Astrocyte (in vitro differentiated cells and primary cell): ENCODE measurements at regions not wholly inside any gene's neighbourhood (a gene's known extent, or its start where the extent isn't known, plus 50 kb on each side); places are given as distances from the start of the nearest gene placed in this dataset.

Experiments used
- DNase-seq: peaks from one replicate; pipeline ENCODE4 v3.0.0-alpha.2; 2010; ENCODE audit warnings: low read depth
- FAIRE-seq: peaks from 2 replicates; lab custom pipeline; 2011; peaks lifted over from hg19 to GRCh38; lab: Jason Lieb, UNC
- H2AFZ ChIP-seq: 2 replicates; pipeline ENCODE4 v1.6.0; 2012; ENCODE audit warnings: low read depth, low read length, inconsistent platforms
- H3K27ac ChIP-seq: 2 replicates; pipeline ENCODE4 v1.5.1; 2011; ENCODE audit warnings: low read depth, low read length, inconsistent platforms
- H3K27me3 ChIP-seq: 2 replicates; pipeline ENCODE4 v1.6.0; 2011; ENCODE audit warnings: low read length, inconsistent platforms; ENCODE audit not compliant: insufficient read depth
- H3K36me3 ChIP-seq: 2 replicates; pipeline ENCODE4 v1.5.1; 2011; ENCODE audit warnings: low read length, inconsistent platforms; ENCODE audit not compliant: insufficient read depth
- H3K4me1 ChIP-seq: 2 replicates; pipeline ENCODE4 v1.5.1; 2011; ENCODE audit warnings: low read length, inconsistent platforms; ENCODE audit not compliant: insufficient read depth
- H3K4me2 ChIP-seq: 2 replicates; pipeline ENCODE4 v1.6.0; 2012; ENCODE audit warnings: low read length, inconsistent platforms
- H3K4me3 ChIP-seq: 2 replicates; pipeline ENCODE4 v1.5.1; 2011; ENCODE audit warnings: low read depth, mild to moderate bottlenecking, low read length, inconsistent platforms; ENCODE audit not compliant: insufficient read depth
- H3K79me2 ChIP-seq: 2 replicates; pipeline ENCODE4 v1.6.0; 2012; ENCODE audit warnings: mild to moderate bottlenecking, low read length, inconsistent platforms; ENCODE audit not compliant: insufficient read depth
- H3K9ac ChIP-seq: 2 replicates; pipeline ENCODE4 v1.6.0; 2012; ENCODE audit warnings: mild to moderate bottlenecking, low read length, inconsistent platforms
- H3K9me3 ChIP-seq: 2 replicates; pipeline ENCODE4 v1.5.1; 2012; ENCODE audit warnings: low read depth, mild to moderate bottlenecking, low read length, inconsistent platforms; ENCODE audit not compliant: insufficient read depth
- H4K20me1 ChIP-seq: 2 replicates; pipeline ENCODE4 v1.6.0; 2012; ENCODE audit warnings: low read length, inconsistent platforms; ENCODE audit not compliant: insufficient read depth
- H3K27ac Mint-ChIP-seq: one replicate; pipeline ENCODE4 v1.8.0; 2021; ENCODE audit warnings: mild to moderate bottlenecking, mixed read lengths; ENCODE audit not compliant: unreplicated experiment
- H3K27me3 Mint-ChIP-seq: one replicate; pipeline ENCODE4 v1.8.0; 2021; ENCODE audit warnings: low read depth, mixed read lengths; ENCODE audit not compliant: unreplicated experiment
- H3K36me3 Mint-ChIP-seq: one replicate; pipeline ENCODE4 v1.8.0; 2021; ENCODE audit warnings: low read depth, mixed read lengths; ENCODE audit not compliant: unreplicated experiment
- H3K4me1 Mint-ChIP-seq: one replicate; pipeline ENCODE4 v1.8.0; 2021; ENCODE audit warnings: low read depth, mixed read lengths; ENCODE audit not compliant: unreplicated experiment
- H3K4me3 Mint-ChIP-seq: one replicate; pipeline ENCODE4 v1.8.0; 2021; ENCODE audit warnings: mild to moderate bottlenecking, moderate library complexity, mixed read lengths; ENCODE audit not compliant: unreplicated experiment
- H3K9me3 Mint-ChIP-seq: one replicate; pipeline ENCODE4 v1.8.0; 2021; ENCODE audit warnings: mild to moderate bottlenecking, mixed read lengths; ENCODE audit not compliant: unreplicated experiment
- EZH2 ChIP-seq: IDR thresholded peaks from 2 replicates; pipeline ENCODE4 v1.6.1; 2012; ENCODE audit warnings: mild to moderate bottlenecking, low read length, inconsistent platforms; ENCODE audit not compliant: insufficient read depth
- TF ChIP-seq, protein P1 (sequence below): IDR thresholded peaks from 2 replicates; pipeline ENCODE4 v1.5.1; 2011; ENCODE audit warnings: low read depth, mild to moderate bottlenecking, inconsistent platforms, low read length, moderate library complexity; ENCODE audit not compliant: insufficient read depth

GRCh38 chr1:81513796-81514354 lies 286.9 kb upstream of the ADGRL2 start:
- H3K4me1 ChIP-seq = no peaks in the 10 kb centered on the region

GRCh38 chr1:81512252-81513003 lies 288.3 kb upstream of the ADGRL2 start:
- no peaks in the 10 kb centered on the region for H3K9me3 ChIP-seq
- FAIRE-seq (no peak), DNase-seq (no peak)
- H3K9me3 Mint-ChIP-seq = no peaks in the 10 kb centered on the region
- H3K4me2 ChIP-seq = no peak overlapping the region
- no peak overlapping the region for H3K27ac Mint-ChIP-seq
- H3K27me3 Mint-ChIP-seq = no peaks in the 10 kb centered on the region
- H3K27me3 ChIP-seq = no peaks in the 10 kb centered on the region
- H3K4me1 Mint-ChIP-seq = peaks cover 8% of the 10 kb centered on the region
- no peak overlapping the region for H2AFZ ChIP-seq
- no peak overlapping the region for H3K27ac ChIP-seq
- H3K36me3 ChIP-seq = no peaks in the 10 kb centered on the region
- no peaks in the 10 kb centered on the region for H3K4me1 ChIP-seq
- no peaks in the 10 kb centered on the region for H4K20me1 ChIP-seq
- no peak overlapping the region for H3K4me3 ChIP-seq
- H3K9ac ChIP-seq = no peak overlapping the region
- H3K79me2 ChIP-seq = no peaks in the 10 kb centered on the region
- no peak overlapping the region for H3K4me3 Mint-ChIP-seq
- TF ChIP-seq, protein P1, sequence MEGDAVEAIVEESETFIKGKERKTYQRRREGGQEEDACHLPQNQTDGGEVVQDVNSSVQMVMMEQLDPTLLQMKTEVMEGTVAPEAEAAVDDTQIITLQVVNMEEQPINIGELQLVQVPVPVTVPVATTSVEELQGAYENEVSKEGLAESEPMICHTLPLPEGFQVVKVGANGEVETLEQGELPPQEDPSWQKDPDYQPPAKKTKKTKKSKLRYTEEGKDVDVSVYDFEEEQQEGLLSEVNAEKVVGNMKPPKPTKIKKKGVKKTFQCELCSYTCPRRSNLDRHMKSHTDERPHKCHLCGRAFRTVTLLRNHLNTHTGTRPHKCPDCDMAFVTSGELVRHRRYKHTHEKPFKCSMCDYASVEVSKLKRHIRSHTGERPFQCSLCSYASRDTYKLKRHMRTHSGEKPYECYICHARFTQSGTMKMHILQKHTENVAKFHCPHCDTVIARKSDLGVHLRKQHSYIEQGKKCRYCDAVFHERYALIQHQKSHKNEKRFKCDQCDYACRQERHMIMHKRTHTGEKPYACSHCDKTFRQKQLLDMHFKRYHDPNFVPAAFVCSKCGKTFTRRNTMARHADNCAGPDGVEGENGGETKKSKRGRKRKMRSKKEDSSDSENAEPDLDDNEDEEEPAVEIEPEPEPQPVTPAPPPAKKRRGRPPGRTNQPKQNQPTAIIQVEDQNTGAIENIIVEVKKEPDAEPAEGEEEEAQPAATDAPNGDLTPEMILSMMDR = no peak
- no peak for TF ChIP-seq EZH2
- H3K36me3 Mint-ChIP-seq = no peaks in the 10 kb centered on the region

More at GRCh38 chr1:81513796-81514354, 286.9 kb upstream of the ADGRL2 start:
- Mint-ChIP-seq H3K4me3 (no peak overlapping the region), H3K27ac (no peak overlapping the region), H3K9me3 (no peaks in the 10 kb centered on the region), H3K4me1 (peaks cover 7% of the 10 kb centered on the region), H3K27me3 (no peaks in the 10 kb centered on the region), H3K36me3 (no peaks in the 10 kb centered on the region)
- H3K9me3 ChIP-seq = no peaks in the 10 kb centered on the region
- no peak overlapping the region for H3K27ac ChIP-seq
- H3K9ac ChIP-seq = no peak overlapping the region
- FAIRE-seq = no peak
- no peak overlapping the region for H3K4me3 ChIP-seq
- no peaks in the 10 kb centered on the region for H3K79me2 ChIP-seq
- DNase-seq = peak; percentile 18
- no peak overlapping the region for H2AFZ ChIP-seq
- TF ChIP-seq, protein P1 = no peak
- TF ChIP-seq EZH2 = no peak
- no peak overlapping the region for H3K4me2 ChIP-seq
- no peaks in the 10 kb centered on the region for H3K27me3 ChIP-seq
- H3K36me3 ChIP-seq = no peaks in the 10 kb centered on the region
- no peaks in the 10 kb centered on the region for H4K20me1 ChIP-seq

DNA sequence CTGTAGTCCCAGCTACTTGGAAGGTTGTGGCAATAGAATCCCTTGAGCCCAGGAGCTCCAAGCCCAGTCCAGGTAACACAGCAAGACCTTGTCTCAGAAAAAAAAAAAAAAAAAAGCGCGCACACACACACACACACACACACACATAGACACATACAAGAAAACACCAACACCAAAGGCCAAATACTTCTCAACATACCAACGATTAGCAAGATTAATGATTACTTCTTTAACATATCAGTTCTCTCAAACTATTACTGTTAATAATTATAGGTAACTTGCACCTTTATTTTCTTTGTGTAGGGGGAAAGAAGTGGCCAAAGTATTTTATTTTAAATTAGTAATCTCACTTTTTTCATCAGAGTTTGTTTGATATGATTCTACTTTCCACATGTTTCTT lies 289.5 kb upstream of the ADGRL2 start:
- Histone ChIP-seq H3K27ac (no peak overlapping the region), H3K9me3 (no peaks in the 10 kb centered on the region), H3K4me2 (no peak overlapping the region), H3K36me3 (no peaks in the 10 kb centered on the region), H4K20me1 (no peaks in the 10 kb centered on the region), H3K79me2 (no peaks in the 10 kb centered on the region), H3K9ac (no peak overlapping the region), H2AFZ (no peak overlapping the region), H3K4me3 (no peak overlapping the region), H3K27me3 (no peaks in the 10 kb centered on the region), H3K4me1 (no peaks in the 10 kb centered on the region)
- Mint-ChIP-seq H3K9me3 (no peaks in the 10 kb centered on the region), H3K27ac (no peak overlapping the region), H3K4me1 (peaks cover 8% of the 10 kb centered on the region), H3K4me3 (no peak overlapping the region), H3K36me3 (no peaks in the 10 kb centered on the region), H3K27me3 (no peaks in the 10 kb centered on the region)
- no peak for DNase-seq
- FAIRE-seq = no peak
- no peak for TF ChIP-seq EZH2
- TF ChIP-seq, protein P1 = no peak
